HG02610 (cell line): ENCODE measurements at regions not wholly inside any gene's neighbourhood (a gene's known extent, or its start where the extent isn't known, plus 50 kb on each side); places are given as distances from the start of the nearest gene placed in this dataset.

Experiments used
- ATAC-seq: cut with Tn5 transposase; IDR thresholded peaks from one replicate; pipeline ENCODE4 v1.9.1; 2021; ENCODE audit warnings: mild to moderate bottlenecking, moderate library complexity; ENCODE audit not compliant: unreplicated experiment

- ATAC-seq, result peak; percentile 65
These were observed 317.1 kb upstream of the ST6GAL2 start for GRCh38 chr2:107202962-107203591.

DNA sequence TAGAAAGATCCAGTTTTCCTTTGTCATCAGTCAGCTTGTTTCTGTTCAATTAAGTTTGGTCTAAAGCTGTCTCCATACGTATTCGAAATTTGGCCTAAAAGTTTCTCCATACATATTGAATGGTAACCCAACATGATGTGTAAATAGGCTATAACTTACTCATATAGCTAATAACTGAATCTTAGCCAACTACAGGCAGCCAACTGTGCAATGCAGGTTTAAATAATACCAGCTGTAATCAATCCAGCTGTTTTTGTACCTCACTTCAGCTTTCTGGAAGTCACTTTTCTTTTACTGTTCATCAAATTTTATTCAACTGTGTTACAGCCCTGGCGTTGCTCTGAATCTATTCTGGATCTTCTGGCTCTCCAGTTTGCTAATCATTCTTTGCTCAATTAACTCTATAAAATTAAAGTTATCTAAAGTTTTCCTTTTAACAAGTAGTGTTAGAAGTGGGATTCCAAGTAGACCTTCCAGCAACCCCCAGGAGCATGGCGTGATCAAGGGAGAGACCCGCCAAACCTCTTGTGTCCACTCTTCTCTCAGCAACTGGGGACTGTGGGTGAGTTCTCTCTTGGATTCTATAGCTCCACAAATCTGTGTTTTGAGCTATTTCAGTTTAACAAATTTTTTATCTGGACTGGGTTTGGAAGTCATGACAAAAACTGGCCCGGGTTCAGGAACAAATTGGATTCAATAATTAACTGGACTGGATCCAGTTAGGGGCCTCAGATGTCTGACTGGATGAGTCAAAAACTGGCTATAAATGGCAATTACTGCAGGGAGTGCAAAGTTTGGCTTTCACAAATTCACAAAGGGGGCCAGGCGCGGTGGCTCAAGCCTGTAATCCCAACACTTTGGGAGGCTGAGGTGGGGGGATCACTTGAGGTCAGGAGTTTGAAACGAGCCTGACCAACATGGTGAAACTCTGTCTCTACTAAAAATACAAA, 329.7 kb upstream of the ST6GAL2 start:
- ATAC-seq, result no peak

GRCh38 chr2:107218208-107218607, 332.2 kb upstream of the ST6GAL2 start:
- no peak for ATAC-seq

DNA sequence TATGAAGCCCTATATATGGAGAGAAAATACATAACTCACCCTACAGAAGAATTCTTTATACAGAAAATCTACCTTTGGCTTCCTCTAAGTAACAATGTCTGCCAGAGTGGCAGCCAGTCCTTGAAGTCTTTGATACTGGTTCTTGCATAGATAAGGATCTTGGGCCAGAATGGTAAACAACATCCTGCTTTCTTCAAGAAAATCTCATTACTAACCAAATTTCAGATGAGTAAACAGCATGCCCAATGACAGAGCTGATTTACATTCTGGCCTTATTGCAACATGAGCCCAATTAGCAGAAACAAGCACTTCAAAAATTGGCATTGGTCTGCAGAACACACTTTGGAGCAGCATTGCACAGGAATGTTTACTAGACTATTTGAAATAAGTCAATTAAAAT, 336.5 kb upstream of the ST6GAL2 start:
- no peak for ATAC-seq

DNA sequence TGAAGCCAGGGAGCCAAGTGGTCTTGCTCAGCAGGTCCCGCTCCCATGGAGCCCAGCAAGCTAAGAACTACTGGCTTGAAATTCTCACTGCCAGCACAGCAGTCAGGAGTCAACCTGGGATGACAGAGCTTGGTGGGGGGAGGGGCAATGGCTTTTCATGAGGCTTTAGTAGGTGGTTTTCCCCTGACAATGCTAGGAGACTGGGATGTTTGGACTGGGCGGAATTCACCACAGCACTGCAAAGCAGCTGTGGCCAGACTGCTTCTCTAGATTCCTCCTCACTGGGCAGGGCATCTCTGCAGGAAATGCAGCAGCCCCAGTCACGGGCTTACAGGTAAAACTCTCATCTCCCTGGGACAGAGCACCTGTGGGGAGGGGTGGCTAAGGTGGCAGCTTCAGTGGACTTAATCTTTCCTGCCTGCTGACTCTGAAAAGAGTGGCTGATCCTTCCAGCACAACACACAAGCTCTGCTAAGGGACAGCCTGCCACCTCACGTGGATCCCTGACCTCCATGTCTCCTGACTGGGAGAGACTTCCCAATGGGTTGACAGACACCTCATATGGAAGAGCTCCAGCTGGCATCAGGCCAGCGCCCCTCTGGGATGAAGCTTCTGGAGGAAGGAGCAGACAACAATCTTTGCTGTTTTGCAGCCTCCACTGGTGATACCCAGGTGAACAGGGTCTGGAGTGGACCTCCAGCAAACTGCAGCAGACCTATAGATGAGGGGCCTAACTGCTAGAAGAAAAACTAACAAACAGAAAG, 349.7 kb upstream of the ST6GAL2 start:
- no peak for ATAC-seq

- no peak for ATAC-seq
These were observed 356.8 kb upstream of the ST6GAL2 start for GRCh38 chr2:107242811-107243210.

GRCh38 chr2:107248932-107249331, 363.0 kb upstream of the ST6GAL2 start:
- no peak for ATAC-seq

DNA sequence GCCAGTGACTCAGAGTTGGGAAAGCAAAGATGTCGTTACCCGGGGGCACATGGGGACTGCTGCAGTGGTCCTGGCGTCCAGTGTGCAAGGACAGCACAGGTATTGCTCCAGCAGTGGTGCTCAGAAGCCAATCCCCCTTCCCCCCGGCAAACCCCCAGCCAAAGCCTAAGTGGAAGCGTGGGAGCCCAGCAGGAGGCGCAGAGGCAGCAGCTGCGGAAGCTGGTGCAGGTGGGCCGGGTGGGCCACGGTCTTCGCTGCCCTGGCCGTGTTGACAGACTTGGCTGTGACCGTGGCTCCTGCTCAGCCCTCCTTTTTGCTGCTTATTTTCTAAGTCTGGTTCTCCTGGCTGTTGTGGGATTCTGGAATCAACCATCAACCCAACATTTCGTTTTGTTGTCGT, 369.8 kb upstream of the ST6GAL2 start:
- ATAC-seq, result no peak

DNA sequence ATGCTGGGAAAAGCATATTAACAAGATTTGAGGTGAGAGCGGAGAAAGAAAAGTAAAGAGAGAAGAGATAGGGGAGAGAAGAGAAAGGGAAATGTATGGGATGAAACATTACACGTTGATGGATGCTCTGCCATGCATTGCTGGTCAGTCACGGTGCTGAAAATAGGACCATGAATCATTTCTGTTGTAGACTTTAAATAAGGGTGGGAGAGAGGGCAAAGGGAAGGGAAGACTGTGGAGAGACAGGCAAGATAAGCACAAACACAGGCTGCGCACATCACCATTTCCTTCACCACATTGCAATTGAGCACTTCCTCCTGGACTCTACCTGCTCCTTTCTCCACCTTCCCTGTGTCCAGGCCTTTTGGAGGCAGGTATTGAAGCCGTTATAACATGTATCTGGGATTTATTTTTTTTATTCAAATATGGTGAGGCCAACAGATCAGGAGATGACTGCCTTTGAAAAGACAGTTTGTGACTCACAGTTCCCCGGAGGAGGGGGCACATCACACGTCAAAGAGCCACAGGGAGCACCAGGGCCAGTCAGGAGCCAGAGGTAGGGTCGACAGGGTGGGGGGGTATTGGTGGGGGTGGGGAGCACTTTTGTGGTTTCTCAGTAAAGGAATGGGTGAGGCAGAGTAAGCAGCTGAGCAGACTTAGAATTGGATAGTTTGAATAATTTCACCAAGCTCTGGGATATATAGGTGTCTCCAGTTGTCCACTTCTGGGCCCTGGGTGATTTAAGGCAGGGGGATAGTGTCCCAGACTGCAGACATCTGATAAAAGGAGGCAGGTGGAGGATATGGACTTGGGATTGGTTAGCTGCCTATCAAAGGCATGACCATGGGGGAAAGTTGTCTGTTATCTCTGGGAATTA, 372.8 kb upstream of the ST6GAL2 start:
- no peak for ATAC-seq

DNA sequence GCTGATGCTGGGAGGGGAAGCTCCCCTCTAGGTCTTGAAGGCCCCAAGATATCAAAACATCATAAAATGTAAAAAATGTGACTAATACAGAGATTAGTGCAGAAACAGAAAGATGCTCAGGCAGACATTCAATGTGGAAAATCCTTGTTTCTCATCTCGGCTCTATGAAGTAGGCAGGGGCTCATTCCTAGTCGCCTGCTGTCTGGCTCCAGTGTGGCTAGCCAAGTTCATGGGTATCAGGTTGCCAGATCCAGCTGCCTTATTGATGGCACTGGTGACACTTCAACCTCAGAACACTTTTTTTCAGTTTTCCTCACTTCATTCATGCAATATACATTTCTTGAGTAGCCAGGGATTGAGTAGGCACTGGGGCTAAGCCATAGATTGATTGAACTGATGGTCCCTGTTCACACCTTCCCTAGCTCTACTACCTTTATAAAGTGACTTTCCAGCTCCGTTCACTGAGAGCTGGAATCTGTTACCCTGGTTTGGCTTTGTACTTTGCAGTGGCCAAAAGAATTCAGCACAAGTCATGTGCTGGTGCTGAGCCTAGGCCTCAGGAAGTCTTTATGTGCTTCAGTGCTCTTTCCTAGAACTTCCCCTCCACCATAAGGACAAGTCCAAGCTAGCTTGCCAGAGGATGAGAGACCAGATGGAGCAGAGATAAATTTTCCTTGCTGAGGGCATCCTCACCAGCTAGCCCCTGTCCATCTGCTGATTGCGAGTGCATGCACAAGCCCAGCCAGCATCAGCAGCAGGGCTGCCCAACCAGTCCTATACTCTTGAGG, 373.6 kb upstream of the ST6GAL2 start:
- no peak for ATAC-seq

- no peak for ATAC-seq
These were observed 377.7 kb upstream of the ST6GAL2 start for GRCh38 chr2:107263628-107264027.

DNA sequence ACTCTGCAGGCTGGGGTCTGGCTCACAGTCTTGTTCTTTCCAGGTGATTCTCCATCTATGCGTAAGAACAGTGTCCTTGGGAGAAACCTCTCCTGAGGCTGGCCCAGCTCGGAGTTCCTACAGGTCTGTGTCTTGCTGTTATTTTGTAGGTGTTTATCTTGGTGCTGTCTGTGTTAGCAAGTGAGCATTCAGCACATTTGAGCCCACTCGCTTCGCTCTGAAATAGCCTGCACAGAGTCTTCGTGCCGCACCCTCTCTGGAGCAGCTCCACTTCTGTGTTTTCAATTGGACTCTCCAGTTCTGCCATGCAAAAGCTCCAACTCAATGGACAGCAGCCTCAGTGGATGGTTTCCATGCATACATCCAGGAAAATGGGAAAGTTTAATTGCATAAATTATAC, 378.2 kb upstream of the ST6GAL2 start:
- ATAC-seq, result no peak

- ATAC-seq, result no peak
These were observed 380.6 kb upstream of the ST6GAL2 start for GRCh38 chr2:107266555-107266954.

- no peak for ATAC-seq
These were observed 381.1 kb upstream of the ST6GAL2 start for GRCh38 chr2:107267086-107267485.

GRCh38 chr2:107276034-107276433, 390.1 kb upstream of the ST6GAL2 start:
- no peak for ATAC-seq

DNA sequence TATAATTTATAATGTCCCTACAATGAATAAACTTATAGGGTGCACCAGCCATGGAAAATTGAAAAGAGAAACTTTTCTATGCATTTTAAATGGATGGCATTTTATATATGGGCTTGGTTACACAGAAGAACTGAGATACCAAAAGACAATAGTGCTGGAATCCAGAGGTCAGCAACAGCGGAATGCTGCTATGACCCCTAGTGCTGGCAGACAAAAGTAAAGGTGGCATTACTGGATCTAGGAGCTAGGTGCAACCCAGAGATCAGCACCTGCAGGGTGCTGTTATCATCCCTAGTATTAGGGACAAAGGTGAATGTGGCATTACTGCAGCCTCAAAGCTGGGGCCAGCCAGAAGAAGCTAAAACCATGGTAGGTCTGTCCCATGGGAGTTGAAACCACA, 392.7 kb upstream of the ST6GAL2 start:
- no peak for ATAC-seq

- no peak for ATAC-seq
These were observed 395.7 kb upstream of the ST6GAL2 start for GRCh38 chr2:107281637-107282036.

- ATAC-seq, result no peak
These were observed 396.2 kb upstream of the ST6GAL2 start for GRCh38 chr2:107282135-107282534.

DNA sequence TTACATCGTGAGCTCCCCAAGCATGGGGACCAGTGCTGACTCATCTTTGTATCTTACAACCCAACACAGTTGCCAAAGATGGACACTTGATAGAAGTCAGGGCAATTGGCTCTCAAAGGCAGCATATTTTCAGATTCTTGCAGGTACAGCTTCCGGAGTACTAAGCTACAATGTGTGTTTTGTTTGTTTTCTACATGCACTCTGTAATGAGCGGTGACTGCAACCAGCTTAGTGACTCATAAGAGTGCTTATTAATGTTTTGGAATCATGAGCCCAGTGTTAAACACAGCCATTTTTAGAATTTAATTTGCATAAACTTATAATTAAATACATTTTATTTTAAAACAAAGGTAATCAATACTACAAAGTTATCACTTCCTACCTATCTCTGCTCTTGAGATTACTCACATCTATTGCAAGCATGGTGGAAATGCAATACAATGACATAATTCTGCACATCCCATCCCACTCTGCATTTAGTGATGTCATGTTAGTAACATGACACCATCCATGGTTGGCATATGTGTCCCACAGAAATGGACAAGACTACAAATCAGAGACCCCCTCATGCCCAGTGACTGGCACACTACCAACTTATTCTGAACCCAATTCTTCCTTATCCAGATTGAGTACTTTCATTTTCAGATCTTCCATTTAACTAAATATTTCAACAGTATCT, 399.8 kb upstream of the ST6GAL2 start:
- ATAC-seq, result no peak
